HepG2 (cell line): ENCODE measurements at regions not wholly inside any gene's neighbourhood (a gene's known extent, or its start where the extent isn't known, plus 50 kb on each side); places are given as distances from the start of the nearest gene placed in this dataset.

Source experiments
- ATAC-seq: fragments of 200-7000 bp; cut with Tn5 transposase; 3 replicates; pipeline ENCODE4 v1.9.1; 2020; ENCODE audit warnings: mild to moderate bottlenecking, moderate library complexity
- BruUV-seq: library from RNA; stranded (reverse); fragments of 400-500 nt; replicated peaks from 2 replicates; lab custom pipeline; 2021; lab: Mats Ljungman, UMichigan
- CTCF ChIA-PET: fragments of 300-600 bp; formaldehyde crosslinking; extraction: SDS; loops from one replicate; lab custom pipeline; 2021; ENCODE audit warnings: low total read pairs, inconsistent platforms, low intra/inter-chr PET ratio; lab: Yijun Ruan, JAX
- POLR2A ChIA-PET: fragments of 350-600 bp; sonication (Branson Sonifier 250); formaldehyde crosslinking; loops from one replicate; lab custom pipeline; 2020; ENCODE audit warnings: antibody characterized with exemption, inconsistent platforms; lab: Yijun Ruan, JAX
- DNase-seq: peaks from one replicate; pipeline ENCODE4 v3.0.0-alpha.2; 2015; ENCODE audit warnings: low spot score
- FAIRE-seq: peaks from 3 replicates; lab custom pipeline; 2011; peaks lifted over from hg19 to GRCh38; lab: Jason Lieb, UNC
- H2AFZ ChIP-seq: one replicate; pipeline ENCODE4 v1.6.1; 2011; ENCODE audit warnings: low read length, inconsistent platforms
- H3K27ac ChIP-seq: fragments of 300-600 bp; 3 replicates; pipeline ENCODE4 v1.8.0; 2011; ENCODE audit warnings: mixed run types, mild to moderate bottlenecking, mixed read lengths, low read length, inconsistent platforms; ENCODE audit not compliant: insufficient read depth; ENCODE audit errors: extremely low read length
- H3K27me3 ChIP-seq, 2 experiments: fragments of 200-600 bp in 1 of 2; 2 replicates in 1 of 2; 3 replicates in 1 of 2; pipeline versions ENCODE4 v1.6.0 to v1.8.0; 2011; ENCODE audit warnings: low read length in 2 of 2, mild to moderate bottlenecking in 2 of 2, moderate library complexity in 2 of 2, inconsistent platforms in 1 of 2; ENCODE audit not compliant: insufficient read depth in 2 of 2, control insufficient read depth in 1 of 2
- H3K36me3 ChIP-seq, 2 experiments: fragments of 200-600 bp in 1 of 2; replicated peaks in 1 of 2; 2 replicates in 1 of 2; 3 replicates in 1 of 2; pipeline versions ENCODE4 v1.5.1 to v1.8.0; 2011; ENCODE audit warnings: low read length in 2 of 2, inconsistent platforms in 1 of 2; ENCODE audit not compliant: insufficient read depth in 2 of 2, control insufficient read depth in 1 of 2
- H3K4me1 ChIP-seq: 2 replicates; pipeline ENCODE4 v1.5.1; 2012; ENCODE audit warnings: low read length, inconsistent platforms; ENCODE audit not compliant: insufficient read depth
- H3K4me2 ChIP-seq: 2 replicates; pipeline ENCODE4 v1.6.0; 2011; ENCODE audit warnings: low read depth, low read length, inconsistent platforms
- H3K4me3 ChIP-seq, 3 experiments: fragments of 200-600 bp in 1 of 3; sonication (generic), shearing (Covaris generic) in 1 of 3; replicated peaks in 1 of 3; 2 replicates each; pipeline ENCODE4 v1.5.1; 2011 to 2016; ENCODE audit warnings: low read length in 3 of 3, inconsistent platforms in 2 of 3, low read depth in 2 of 3, mild to moderate bottlenecking in 2 of 3, control low read depth in 1 of 3, mixed read lengths in 1 of 3; ENCODE audit not compliant: insufficient read depth in 1 of 3
- H3K79me2 ChIP-seq: one replicate; pipeline ENCODE4 v1.6.1; 2011; ENCODE audit warnings: low read length, inconsistent platforms; ENCODE audit not compliant: insufficient read depth
- H3K9ac ChIP-seq: 2 replicates; pipeline ENCODE4 v1.6.0; 2011; ENCODE audit warnings: mild to moderate bottlenecking, low read depth, low read length, inconsistent platforms; ENCODE audit not compliant: insufficient read depth
- H3K9me3 ChIP-seq: 2 replicates; pipeline ENCODE4 v1.5.1; 2012; ENCODE audit warnings: mild to moderate bottlenecking, low read length
- H4K20me1 ChIP-seq: 2 replicates; pipeline ENCODE4 v1.6.0; 2011; ENCODE audit warnings: inconsistent platforms, mild to moderate bottlenecking, low read length, moderate library complexity; ENCODE audit not compliant: insufficient read depth
- ARNT ChIP-seq: fragments of 450-650 bp; IDR thresholded peaks from 2 replicates; pipeline ENCODE4 v1.6.1; 2017
- FUBP1 ChIP-seq: sonication (generic); formaldehyde crosslinking; IDR thresholded peaks from 2 replicates; pipeline ENCODE4 v1.5.1; 2020; ENCODE audit warnings: missing genetic modification reagents, mild to moderate bottlenecking, borderline replicate concordance
- HDAC6 ChIP-seq: fragments of 200-600 bp; sonication (generic); IDR thresholded peaks from 2 replicates; pipeline ENCODE4 v1.7.0; 2017; ENCODE audit warnings: mild to moderate bottlenecking, antibody characterized with exemption, low read length, low read depth
- MTF2 ChIP-seq: sonication (generic); formaldehyde crosslinking; IDR thresholded peaks from 2 replicates; pipeline ENCODE4 v1.5.0; 2020; ENCODE audit warnings: missing genetic modification reagents, borderline replicate concordance
- MXD3 ChIP-seq: IDR thresholded peaks from 2 replicates; pipeline ENCODE4 v1.6.1; 2016; ENCODE audit warnings: mild to moderate bottlenecking, missing biosample characterization, missing genetic modification reagents
- NR2C2 ChIP-seq: sonication (generic); formaldehyde crosslinking; IDR thresholded peaks from 2 replicates; pipeline ENCODE4 v1.4.0; 2020; ENCODE audit warnings: missing genetic modification reagents, mild to moderate bottlenecking, moderate library complexity, borderline replicate concordance
- NR2F6 ChIP-seq, 2 experiments: IDR thresholded peaks; 2 replicates each; pipeline ENCODE4 v1.6.1; 2016; ENCODE audit warnings: antibody characterized with exemption in 1 of 2, mild to moderate bottlenecking in 1 of 2
- RAD51 ChIP-seq: fragments of 450-650 bp; IDR thresholded peaks from 2 replicates; pipeline ENCODE4 v1.6.1; 2016; ENCODE audit warnings: borderline replicate concordance
- ZBTB8A ChIP-seq: sonication (generic); formaldehyde crosslinking; IDR thresholded peaks from 2 replicates; pipeline ENCODE4 v1.4.0; 2020; ENCODE audit warnings: mild to moderate bottlenecking, low read depth, missing genetic modification reagents, borderline replicate concordance
- ZFP1 ChIP-seq: IDR thresholded peaks from 2 replicates; pipeline ENCODE4 v1.6.1; 2016
- ZKSCAN1 ChIP-seq: fragments of 150-350 bp; IDR thresholded peaks from 2 replicates; pipeline ENCODE4 v1.6.1; 2014; ENCODE audit warnings: low read length
- ZNF205 ChIP-seq: IDR thresholded peaks from 2 replicates; pipeline ENCODE4 v1.6.1; 2018; ENCODE audit warnings: missing biosample characterization, missing genetic modification reagents
- ZNF354B ChIP-seq: sonication (generic); formaldehyde crosslinking; IDR thresholded peaks from 2 replicates; pipeline ENCODE4 v1.8.0; 2022; ENCODE audit warnings: mild to moderate bottlenecking, missing genetic modification reagents
- ZSCAN12 ChIP-seq: sonication (generic); formaldehyde crosslinking; IDR thresholded peaks from 2 replicates; pipeline ENCODE4 v1.9.0; 2021; ENCODE audit warnings: mild to moderate bottlenecking, missing genetic modification reagents
- WGBS: methylation state at CpG from one replicate; pipeline ENCODE4 v1.1.6; 2017; ENCODE audit warnings: low lambda C conversion rate; 5-methylcytosine and 5-hydroxymethylcytosine counted together
- in situ Hi-C: cut with HindIII; loops from 2 replicates; pipeline ENCODE4 v1.10.0; 2017; ENCODE audit warnings: low pct_unique_long_range_greater_than_20kb; ENCODE audit not compliant: extremely low pct_ligation_motif_present
- intact Hi-C: fragments of 100-400 bp; cut with micrococcal nuclease; formaldehyde crosslinking; loops from one replicate; pipeline ENCODE4 v1.10.0; 2022; ENCODE audit not compliant: unreplicated experiment

DNA sequence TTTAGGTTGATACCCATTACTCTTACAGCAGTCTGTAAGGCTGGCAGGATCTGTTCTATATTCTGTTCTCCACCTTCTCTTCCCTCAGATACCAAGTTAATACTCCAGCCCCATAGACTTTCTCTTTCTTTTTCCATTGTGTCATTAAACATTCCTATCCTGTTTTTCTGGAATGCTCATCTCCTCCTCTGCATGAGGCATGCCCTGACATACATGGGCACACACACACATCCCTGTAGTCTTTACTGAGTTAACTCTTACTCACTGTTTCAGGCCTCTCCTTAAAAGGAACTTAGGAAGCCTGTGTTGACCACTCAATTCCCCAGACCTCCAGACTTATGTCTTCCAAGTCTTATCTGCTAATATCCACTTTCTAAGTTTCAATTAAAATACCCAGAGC lies 476.8 kb downstream of the METTL15 start (continued):
- TF ChIP-seq ZBTB8A (CRISPR knock-in tag) (no peak), ZNF205 (CRISPR knock-in tag) (no peak), ZKSCAN1 (no peak), MTF2 (CRISPR knock-in tag) (no peak)

GRCh38 chr11:28582506-28582905 lies 474.3 kb downstream of the METTL15 start:
- H3K9ac ChIP-seq = no peak overlapping the region
- BruUV-seq = no TSS peak
- no peak for ATAC-seq
- no peak for TF ChIP-seq NR2F6 (IDR thresholded peaks at IDR 0.05)
- TF ChIP-seq NR2F6 (CRISPR knock-in tag; IDR thresholded peaks at IDR 0.05) = no peak
- no peak for TF ChIP-seq ZSCAN12 (CRISPR knock-in tag)
- no peak for TF ChIP-seq ARNT
- no peak for TF ChIP-seq FUBP1
- no peak for TF ChIP-seq ZNF354B (CRISPR knock-in tag)
- no peak for TF ChIP-seq NR2C2 (CRISPR knock-in tag)
- TF ChIP-seq RAD51 = no peak
- no peak for TF ChIP-seq MXD3
- no peak for TF ChIP-seq ZFP1 (CRISPR knock-in tag)
- TF ChIP-seq HDAC6 = no peak

More at GRCh38 chr11:28582506-28582905, 474.3 kb downstream of the METTL15 start:
- H3K9me3 ChIP-seq = no peaks in the 10 kb centered on the region
- POLR2A ChIA-PET = no interaction called here
- DNase-seq (no peak), FAIRE-seq (no peak)
- in situ Hi-C loops (no loop called here), intact Hi-C loops (no loop called here)
- H3K4me1 ChIP-seq = no peaks in the 10 kb centered on the region
- no peak overlapping the region for H3K4me2 ChIP-seq
- H3K79me2 ChIP-seq = no peaks in the 10 kb centered on the region
- H3K36me3 ChIP-seq = no peaks in the 10 kb centered on the region
- no peak overlapping the region for H2AFZ ChIP-seq
- no peak overlapping the region for H3K4me3 ChIP-seq
- H4K20me1 ChIP-seq = no peaks in the 10 kb centered on the region
- CTCF ChIA-PET = no interaction called here
- WGBS = 0% methylated on average over 2 of the region's 2 CpGs
- no peak overlapping the region for H3K27ac ChIP-seq
- no peaks in the 10 kb centered on the region for H3K27me3 ChIP-seq
